Mesenteric fat pad (tissue), 1 donor: ENCODE measurements at regions not wholly inside any gene's neighbourhood (a gene's known extent, or its start where the extent isn't known, plus 50 kb on each side); places are given as distances from the start of the nearest gene placed in this dataset.
"Not testable (repeated sequence)": the region's sequence is repeated elsewhere in the genome, so short reads cannot be mapped to it uniquely, and the experiment has no call there.

ENCODE experiments used
- DNase-seq: peaks from one replicate; pipeline ENCODE4 v3.0.0-alpha.2; 2020; ENCODE audit warnings: low spot score
- donor health status: DM: yes; HTN: yes; CAD: no.

DNA sequence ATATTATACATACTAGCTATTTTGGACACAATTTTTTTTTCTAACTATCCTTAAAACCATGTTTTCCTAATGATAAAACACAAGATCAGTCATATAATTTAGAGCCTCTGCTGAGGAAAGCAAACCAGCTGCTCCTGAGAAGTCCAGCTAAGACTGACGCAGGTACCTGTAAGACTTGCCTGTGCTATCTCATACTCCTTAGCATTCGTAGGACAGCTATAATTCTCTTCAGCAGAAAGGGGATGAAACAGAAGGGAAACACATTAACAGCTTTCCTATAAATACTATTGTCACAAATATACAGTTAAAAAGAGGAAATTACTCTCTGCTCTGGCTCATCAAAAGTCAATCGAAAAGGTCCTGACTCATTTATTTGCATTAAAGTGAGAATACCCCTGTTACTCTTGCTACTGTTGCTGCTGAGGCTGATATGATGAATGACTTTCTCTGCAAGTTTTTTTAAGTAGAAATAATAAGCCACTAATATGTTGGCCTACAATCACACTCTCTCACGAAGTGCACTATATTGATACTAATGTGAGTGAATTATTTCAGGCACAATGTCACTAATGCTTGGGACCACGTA, 757.1 kb downstream of the KCNT2 start:
- DNase-seq, result no peak

GRCh38 chr1:195849180-195849579, 759.1 kb downstream of the KCNT2 start:
- DNase-seq, result no peak

DNA sequence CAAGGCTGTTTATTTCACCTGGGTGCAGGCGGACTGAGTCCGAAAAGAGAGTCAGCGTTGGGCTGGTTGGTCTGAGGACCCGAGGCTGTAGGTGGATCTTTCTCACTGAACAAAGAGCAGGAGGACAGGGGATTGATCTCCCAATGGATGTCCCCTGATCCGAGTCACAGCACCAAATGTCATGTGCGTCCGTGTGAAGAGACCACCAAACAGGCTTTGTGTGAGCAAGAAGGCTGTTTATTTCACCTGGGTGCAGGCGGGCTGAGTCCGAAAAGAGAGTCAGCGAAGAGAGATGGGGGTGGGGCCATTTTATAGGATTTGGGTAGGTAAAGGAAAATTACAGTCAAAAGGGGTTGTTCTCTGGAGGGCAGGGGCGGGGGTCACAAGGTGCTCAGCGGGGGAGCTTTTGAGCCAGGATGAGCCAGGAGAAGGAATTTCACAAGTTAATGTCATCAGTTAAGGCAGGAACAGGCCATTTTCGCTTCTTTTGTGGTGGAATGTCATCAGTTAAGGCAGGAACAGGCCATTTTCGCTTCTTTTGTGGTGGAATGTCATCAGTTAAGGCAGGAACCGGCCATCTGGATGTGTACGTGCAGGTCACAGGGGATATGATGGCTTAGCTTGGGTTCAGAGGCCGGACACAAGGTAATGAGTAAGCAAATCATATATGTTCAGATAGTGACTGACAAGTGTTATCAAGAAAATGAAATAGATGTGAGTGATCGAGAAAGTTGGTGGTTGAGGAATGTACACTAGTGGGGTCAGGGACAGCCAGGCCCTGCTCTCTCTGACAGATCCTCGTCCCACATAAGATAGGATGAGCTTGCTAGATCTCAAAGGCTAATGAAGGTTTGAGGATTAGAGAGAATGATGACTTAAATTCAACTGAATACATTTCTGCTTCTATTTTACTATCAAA, 760.0 kb downstream of the KCNT2 start:
- DNase-seq, result not testable (repeated sequence)

GRCh38 chr1:195831789-195832188, 776.5 kb downstream of the KCNT2 start:
- no peak for DNase-seq

- DNase-seq, result no peak
These were observed 779.9 kb downstream of the KCNT2 start for GRCh38 chr1:195828325-195828724.

DNA sequence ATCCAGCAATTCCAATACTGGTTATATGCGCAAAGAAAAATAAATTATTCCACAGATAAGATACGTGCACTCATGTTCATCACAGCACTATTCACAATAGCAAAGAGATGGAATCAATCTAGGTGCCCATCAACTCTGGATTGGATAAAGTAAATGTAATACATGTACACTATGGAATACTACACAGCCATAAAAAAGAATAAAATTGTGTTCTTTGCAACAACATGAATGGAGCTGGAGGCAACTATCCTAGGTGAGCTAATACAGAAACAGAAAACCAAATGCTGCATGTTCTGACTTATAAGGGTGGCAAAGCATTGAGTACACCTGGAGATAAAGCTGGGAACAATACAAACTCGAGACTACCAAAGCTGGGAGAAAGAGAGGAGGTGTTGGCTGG, 787.3 kb downstream of the KCNT2 start:
- no peak for DNase-seq

DNA sequence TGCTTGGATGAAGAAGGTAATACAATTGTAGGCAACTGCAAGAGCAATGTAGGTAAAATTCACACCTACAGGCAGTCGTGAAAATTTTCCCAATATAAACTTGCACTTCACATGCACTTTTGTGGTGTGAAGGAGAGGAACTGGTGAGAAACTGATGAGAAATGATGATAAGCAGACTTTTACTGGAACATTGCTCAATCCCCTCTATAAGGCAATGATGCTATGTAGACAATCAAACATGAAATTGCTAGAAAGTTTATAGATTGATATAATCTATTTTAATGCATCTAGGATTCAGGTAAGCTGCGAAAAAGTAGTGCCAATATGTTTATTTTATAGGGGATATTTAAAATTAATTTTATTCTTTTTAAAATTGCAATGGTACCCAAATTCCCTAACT, 802.2 kb downstream of the KCNT2 start:
- DNase-seq, result no peak

- DNase-seq, result no peak
These were observed 803.7 kb downstream of the KCNT2 start for GRCh38 chr1:195804547-195804946.

DNA sequence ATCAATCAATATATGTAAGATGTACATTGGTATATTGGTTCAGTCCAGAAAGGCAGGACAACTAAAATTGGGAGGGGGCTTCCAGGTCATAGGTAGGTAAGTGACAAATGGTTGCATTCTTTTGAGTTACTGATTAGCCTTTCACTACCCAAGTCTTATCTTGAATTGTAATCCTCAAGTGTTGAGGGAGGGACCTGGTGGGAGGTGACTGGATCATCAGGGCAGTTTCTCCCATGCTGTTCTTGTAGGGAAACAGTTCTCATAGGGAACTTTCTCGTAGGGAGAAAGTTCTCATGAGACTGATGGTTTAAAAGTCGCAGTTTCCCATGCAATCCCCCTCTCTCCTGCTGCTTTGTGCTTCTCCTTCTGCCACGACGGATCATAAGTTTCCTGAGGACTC, 809.2 kb downstream of the KCNT2 start:
- no peak for DNase-seq

DNA sequence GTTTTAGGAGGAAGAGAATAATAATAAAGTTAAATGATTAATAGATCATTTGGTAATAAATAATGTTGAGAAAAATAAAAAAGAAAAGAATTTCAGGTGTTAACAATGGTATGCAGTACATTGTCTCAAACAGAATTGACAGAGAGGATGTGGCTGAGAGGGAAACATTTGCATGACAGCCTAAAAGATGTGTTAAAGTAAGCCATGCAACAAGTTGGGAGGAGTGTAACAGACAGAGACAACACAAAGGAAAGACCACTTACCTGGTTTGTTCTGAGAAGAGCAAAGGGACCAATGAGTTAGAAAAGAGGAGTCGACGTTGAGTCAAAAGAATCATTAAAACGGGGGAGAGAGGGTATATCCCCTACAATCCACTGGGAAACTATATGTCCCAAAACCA, 814.0 kb downstream of the KCNT2 start:
- DNase-seq, result no peak

- DNase-seq, result no peak
These were observed 816.4 kb downstream of the KCNT2 start for GRCh38 chr1:195791796-195792195.

DNA sequence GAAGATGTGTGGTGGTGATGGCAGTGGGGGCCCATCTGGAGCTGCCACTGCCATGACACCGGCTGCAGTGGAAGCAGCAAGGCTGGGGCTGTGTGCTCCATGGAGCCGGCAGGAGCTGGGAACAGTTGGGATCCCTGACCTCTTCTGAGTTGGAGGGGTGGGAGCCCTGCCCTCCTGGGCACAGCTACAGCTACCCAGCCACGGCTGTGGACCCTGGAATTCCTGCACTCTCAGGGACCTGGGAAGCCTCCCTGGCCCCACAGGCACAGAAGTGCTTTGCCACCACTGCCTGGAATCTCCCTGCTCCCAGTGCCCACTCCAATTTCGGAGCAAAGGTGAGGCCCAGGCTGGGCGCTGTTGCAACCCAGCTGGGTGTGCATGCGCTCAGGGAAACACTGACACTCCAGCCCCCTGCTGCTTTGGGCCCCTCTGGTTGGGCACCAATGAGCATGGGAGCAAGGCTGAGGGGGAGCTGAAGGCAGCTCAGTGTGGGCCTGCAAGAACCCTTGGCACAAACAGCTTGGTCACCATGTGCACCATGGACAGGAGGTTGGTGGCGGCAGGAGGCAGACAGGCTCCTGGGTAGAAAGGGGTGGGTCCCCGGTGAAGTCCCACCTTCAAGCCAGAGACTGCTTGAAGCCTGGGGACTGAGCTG, 817.6 kb downstream of the KCNT2 start:
- DNase-seq, result no peak

- DNase-seq, result no peak
These were observed 818.9 kb downstream of the KCNT2 start for GRCh38 chr1:195789321-195789720.

DNA sequence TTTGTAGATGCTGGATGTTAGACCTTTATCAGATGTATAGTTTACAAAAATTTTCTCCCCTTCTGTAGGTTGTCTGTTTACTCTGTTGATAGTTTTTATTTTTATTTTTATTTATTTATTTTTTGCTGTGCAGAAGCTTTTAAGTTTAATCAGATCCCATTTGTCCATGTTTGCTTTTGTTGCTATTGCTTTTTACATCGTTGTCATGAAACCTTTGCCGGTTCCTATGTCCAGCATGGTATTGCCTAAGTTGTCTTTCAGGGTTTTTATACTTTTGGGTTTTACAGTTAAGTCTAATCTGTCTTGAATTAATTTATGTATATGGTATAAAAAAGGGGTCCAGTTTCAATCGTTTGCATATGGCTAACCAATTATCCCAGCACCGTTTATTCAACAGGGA, 819.5 kb downstream of the KCNT2 start:
- no peak for DNase-seq

DNA sequence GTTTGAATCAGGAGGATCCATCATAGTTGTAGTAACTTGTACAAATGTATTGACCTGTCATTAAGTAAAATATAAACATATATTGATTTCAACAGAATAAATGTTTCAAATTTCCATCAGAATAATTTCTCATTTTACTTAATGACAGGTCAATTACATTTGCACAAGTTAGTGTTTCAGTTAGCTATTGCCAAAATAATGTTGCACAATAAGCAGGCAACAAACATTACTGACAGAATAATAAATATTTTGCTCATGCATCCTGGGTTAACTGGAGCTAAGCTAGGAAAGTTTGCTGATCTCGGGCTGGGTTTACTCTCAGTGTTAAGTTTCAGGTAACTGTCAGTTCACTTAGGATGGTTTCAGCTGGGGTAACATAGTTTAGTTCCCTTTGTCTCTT, 822.4 kb downstream of the KCNT2 start:
- no peak for DNase-seq

GRCh38 chr1:195773931-195774330, 834.3 kb downstream of the KCNT2 start:
- DNase-seq, result no peak

DNA sequence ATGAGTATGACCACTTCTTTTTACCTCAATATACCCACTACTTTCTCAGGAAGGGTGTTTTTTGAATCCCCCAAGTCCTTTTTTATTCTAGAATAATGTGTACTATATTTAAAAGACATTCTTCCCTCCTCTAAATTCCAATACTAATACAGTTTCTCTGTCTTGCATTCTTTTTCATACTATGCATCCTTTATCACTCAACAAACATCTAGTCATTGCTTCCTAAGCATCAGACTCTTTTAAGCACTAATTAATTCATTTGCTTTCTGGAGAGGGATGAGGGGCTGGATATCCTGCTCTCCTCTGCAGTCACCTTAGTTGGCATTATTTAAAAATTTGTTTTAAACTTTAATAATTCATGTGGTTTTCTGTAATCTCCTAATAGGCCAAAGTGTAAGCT, 838.8 kb downstream of the KCNT2 start:
- DNase-seq, result no peak

GRCh38 chr1:195768936-195769335, 839.3 kb downstream of the KCNT2 start:
- no peak for DNase-seq

DNA sequence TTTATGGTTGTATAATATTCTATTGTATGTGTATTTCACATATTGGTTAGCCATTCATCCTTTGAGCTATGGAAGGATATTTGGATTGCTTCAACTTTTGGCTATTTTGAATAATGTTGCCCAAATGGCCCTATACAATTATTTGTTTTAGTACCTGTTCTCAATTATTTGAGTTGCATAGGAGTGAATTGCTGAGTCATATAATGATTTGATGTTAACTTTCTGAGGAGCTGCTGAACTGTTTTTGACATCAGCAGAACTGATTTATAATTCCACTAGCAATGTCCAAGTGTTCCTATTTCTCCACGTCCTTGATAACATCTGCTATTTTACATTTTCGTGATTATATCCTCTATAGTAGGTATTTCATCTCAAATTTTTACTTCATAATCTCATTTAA, 839.9 kb downstream of the KCNT2 start:
- DNase-seq, result no peak

- DNase-seq, result no peak
These were observed 841.5 kb downstream of the KCNT2 start for GRCh38 chr1:195766709-195767108.

GRCh38 chr1:195765099-195765498, 843.1 kb downstream of the KCNT2 start:
- no peak for DNase-seq

DNA sequence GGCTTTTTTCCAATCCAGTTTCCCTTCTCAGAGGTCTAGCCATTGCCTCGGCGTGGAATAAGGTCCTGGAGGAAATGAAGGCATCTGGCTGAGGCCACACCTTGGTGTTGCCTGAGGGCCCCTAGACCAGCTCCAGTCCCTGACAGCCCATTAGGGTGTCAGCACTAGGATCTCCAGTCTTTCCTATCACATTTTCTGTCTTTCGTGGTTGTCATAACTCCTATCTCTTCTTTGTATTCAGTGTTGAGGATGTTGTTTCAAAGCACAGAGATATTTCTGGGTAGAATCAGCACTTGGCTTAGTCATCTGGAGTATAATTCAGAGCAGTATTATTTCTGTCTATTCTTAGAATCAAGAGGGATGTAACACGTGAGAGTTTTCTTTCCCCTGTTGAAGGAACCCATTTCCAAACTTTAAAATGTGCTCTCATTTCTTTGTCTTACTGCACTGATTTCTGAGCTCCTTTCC, 844.3 kb downstream of the KCNT2 start:
- DNase-seq, result no peak
